NCI-H1436 treated with DMSO at 0.1 percent for 48 hours (cell line): ENCODE measurements at regions not wholly inside any gene's neighbourhood (a gene's known extent, or its start where the extent isn't known, plus 50 kb on each side); places are given as distances from the start of the nearest gene placed in this dataset.

Experiments
- DNase-seq: peaks from one replicate; lab custom pipeline; 2025; lab: John Stamatoyannopoulos, UW

DNA sequence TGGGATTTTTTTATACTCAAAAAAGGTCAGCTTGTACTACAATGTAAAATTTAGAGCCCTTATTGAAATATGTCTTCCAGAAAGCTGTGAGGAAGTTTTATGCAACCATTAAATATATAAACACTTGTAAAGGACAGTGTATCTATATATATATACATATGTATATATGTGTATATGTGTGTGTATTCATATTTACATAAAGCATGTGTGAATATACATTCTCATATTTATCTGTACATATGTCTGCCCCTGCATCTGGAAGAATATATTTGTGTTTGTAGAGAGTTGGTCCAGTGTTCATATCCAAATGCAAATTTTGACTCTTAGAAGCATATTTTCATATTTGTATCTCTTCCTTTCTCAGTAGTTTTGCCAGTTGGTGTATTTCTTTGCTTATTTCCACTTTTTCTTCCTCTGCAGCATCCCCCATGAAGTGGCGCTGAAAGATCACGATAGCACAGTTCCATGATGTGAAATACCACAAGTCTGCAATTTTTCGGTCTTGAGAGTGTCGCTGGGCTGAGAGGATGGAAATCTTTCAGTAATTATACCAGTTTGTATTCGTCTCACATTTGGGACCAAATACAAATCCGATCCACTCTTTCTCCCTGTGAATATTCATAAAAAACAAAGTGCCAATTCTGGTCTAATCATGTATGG lies 311.7 kb upstream of the DPH6 start:
- DNase-seq, result no peak

DNA sequence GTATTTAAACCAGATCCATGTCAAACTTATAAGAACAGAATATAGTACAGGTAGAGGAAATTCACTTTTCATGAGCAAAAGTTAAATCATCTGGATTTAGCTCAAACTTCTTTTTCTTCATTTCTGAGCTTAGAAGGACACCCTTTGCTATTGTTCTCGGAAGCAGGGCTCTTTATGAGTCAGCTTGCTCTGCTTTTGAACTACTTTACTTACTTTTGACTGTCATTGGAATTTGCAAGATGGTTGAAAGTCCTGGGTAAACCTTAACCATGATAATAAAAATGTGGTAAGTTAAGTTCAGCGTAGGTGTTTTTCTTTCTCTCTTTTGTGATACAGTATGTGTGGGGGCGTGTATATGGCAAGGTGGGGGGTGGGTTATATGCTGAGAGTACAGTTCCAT lies 312.7 kb upstream of the DPH6 start:
- no peak for DNase-seq

DNA sequence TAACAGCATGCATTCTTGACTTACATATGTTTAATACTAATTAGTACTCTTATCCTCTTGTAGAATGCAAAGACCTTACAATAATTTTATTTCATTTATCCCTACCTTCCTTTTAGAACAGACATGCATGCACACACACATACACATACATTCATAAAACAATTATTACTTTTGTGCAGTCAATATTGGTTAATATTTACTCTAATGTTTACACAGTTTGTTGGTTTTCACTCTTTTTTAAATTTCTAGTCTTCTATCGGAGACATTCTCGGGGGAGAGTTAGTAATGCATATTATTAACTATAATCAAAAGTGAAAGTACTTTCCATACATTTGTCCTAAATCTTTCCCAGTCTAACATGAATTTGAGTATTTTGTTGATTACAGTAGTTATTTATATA lies 317.7 kb upstream of the DPH6 start:
- no peak for DNase-seq

DNA sequence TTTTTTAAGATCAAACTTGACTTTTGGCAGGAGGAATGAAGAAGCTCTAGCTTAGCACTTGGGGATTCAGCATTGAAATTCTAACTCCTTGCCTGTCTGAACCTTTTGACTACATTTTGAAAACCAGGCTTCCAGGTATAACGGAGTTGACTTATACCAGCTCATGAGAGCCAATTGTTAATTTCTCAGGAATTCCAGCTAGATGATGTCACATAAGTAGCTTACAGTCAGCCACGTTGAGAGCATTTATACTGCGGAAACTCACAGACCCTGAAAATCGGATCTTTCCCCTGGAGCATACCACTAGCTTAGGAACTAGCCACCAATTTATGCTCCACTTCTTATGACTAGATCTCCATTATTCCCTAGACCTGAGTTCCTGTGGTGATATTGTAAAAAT lies 321.4 kb upstream of the DPH6 start:
- no peak for DNase-seq

DNA sequence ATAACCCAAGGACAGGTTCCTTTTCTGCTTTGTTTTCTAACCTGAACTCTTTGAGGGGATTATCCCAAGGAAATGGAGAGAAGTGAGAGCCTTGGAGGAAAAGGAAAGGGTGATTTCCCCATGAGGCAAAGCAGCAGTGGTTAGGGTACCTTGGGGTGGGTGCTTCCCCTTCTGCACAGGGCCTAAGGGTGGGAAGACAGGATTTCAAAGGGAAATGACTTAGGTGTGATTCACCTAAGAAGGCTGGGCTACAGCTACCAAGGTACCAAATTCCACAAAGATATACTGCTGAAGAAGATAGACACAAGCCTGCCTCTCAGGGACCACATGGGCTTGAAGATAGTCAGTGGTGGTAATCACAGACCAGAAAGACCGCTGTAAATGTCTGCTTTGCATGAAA lies 325.3 kb upstream of the DPH6 start:
- no peak for DNase-seq

DNA sequence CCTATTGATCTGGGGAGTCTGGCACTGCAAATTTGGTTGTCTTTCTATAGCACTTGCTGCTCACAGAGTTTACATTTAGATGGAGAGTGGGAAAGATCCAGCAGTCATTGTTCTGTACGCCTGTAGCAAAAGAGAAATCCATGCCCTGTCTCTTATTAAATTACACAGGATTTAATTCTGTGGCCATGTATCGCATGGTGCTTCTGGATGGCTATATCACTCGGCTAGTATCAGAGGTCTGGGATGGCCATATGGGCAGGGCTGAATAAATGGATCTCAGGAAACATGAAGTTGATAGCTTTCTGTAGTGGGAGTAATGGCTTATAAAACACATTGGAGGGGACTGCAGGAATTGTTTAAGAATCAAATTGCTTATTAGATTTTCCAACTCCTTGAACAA lies 325.8 kb upstream of the DPH6 start:
- DNase-seq, result no peak

DNA sequence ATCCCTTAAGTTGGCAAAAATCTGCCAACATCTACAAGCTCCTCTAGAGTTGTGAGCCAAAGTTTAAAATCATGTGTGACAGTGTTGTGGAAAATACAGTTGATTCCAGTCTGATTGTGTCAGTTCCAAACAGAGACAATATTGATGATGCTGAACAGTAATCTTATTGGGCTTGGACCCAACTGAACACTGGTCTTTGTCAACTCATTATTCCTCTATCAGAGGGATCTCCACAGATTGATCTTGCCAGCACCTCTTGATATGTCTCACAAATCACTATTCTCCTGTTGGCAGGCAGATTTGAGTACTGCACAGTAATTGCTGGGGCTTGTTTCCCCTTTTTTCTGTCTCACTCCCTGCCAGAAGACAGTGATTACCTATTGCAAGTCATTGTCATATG lies 326.6 kb upstream of the DPH6 start:
- no peak for DNase-seq

DNA sequence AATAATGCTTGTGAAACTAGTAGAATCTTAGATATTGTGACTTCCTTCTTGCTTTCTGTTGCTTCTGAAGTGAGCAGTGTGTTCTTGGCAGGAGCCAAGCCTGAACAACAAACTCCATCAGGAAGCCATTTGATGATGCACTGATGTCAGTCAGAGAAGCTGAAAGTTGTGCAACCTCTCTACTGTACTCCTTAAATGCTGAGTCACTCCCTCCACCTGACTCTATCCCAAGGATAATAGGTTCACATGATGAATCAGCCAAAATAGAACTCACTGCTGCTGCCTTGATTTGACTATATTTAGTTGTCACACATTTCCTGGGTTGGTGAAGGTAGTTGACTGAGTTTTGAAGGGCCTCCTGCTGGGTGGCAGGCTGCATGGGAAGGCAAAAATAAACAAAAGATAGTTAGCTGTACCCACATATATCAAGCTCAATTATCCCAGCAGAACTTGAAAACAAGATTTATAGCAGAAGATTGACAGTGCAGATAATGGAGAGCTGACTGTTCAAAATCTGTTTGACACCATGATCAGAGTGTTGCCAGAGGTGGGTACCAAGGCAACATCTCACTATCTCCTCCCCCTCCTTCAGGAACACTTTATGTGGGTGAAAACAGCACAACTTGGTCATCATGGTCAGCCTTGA lies 328.4 kb upstream of the DPH6 start:
- no peak for DNase-seq

DNA sequence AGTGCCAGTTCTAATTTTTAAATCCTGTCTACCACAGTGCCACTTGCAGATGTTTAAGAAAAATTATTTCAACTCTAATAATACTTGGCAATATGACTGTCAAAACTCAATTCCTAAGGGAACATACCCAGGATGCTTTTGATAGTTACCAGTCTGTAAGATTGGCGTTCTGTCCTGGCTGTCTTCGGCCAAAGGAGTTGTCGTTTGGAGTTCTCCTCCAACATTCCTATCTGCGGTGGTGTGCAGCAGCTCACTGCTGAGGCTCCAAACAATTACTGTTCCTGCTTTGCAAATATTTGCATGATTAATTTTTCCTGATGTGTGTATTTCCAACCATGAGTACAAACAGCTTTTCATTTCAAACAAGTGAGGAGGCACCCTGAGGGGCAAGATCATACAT lies 330.8 kb upstream of the DPH6 start:
- DNase-seq, result no peak

DNA sequence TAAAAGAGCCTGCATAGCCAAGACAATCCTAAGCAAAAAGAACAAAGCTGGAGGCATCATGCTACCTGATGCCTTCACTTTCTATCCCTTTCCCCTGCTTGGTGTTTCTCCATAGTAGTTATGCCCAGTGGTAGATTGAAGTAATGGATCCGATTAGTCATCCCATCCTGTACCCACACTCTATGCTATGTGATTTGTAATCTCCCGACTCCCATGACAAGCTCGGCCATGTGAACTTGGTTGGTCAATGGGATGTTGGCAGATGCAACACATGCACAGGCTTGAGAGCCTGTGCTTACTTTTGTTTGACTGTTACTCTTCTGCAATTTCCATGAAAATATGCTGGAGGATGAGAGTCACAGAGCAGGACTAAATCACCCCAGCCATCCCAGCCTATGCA lies 334.9 kb upstream of the DPH6 start:
- DNase-seq, result no peak

DNA sequence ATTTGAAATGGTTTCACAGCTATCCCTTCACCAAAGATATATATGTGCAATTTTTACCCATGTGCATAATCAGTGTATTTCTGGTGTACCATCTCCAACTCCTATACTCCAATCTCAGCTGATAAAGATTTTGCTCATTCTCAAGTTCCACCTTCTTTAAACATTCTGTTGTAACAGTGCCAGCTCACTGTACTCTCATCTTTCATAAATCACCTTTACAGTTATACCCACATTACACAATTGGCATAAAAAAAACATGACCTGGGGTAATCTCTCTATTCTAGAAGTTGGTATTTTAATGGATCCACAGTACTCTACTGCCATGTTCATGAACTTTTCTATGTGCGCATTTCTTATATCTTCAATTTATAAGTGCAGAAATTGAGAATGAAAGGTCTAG lies 339.9 kb upstream of the DPH6 start:
- no peak for DNase-seq

DNA sequence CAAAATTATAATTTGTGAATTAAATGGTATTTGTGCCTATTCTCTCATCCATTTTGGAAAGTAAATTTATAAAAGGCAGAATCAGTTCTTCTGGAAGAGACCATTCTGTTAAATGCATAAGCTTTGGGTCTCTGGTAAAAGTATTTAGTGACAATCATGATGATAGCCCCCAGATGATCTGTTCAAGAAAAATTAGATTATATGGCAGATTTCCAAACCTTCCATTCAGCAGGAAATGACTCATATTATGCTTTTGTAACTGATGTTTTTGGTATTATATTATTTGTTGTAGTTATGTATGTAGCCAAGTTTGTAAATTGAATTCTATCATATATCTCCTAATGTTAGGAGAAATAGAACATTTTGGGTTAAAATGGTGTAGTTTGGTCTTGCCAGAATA lies 340.8 kb upstream of the DPH6 start:
- DNase-seq, result no peak

DNA sequence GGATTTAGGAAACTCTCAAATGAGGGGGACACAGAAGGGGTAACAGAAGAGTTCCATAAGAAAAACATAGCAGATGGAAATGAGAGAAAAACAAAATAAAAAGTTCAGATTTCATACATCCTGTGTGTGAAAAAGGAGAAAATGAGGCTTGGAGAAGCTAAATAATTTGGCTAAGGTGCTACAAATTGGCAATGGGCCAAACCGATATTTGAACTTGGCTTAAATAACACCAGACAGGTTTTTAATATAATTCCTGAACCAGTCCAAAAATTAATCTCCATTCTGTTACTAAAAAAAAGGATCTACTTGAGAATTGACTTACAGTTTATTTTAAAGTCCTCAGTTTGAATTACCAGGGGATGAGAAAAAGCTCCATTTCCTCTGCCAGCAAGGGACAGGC lies 342.9 kb upstream of the DPH6 start:
- no peak for DNase-seq

DNA sequence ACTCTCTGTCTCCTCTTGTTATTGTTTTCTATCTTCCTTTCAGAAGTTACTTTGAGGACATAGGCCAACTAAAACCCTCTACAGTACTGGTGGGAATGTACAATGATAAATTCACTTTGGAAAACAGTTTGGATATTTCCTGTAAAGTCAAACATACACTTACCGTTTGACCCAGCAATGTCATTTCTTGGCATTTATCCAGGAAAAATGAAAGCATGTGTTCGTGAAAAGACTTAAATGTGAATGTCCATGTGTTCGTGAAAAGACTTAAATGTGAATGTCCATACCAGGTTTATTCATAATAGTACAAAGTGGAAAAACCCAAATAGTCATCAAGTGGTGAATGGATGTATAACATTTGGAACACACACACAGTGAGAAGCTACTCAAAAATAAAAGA lies 361.5 kb upstream of the DPH6 start:
- no peak for DNase-seq

DNA sequence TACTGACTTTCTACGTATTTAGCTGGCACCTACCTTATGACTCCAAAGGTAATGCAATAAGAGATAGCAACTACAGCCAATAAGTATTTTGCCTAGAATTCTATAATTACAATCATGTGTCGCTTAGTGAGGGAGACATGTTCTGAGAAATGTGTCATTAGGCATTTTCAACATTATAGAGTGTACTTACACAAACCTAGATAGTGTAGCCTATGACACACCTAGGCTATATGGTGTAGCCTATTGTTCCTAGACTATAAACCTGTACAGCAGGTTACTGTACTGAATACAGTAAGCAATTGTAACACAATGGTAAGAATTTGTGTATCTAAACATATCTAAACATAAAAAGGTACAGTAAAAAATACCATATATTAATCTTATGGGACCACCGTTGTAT lies 363.4 kb upstream of the DPH6 start:
- no peak for DNase-seq

DNA sequence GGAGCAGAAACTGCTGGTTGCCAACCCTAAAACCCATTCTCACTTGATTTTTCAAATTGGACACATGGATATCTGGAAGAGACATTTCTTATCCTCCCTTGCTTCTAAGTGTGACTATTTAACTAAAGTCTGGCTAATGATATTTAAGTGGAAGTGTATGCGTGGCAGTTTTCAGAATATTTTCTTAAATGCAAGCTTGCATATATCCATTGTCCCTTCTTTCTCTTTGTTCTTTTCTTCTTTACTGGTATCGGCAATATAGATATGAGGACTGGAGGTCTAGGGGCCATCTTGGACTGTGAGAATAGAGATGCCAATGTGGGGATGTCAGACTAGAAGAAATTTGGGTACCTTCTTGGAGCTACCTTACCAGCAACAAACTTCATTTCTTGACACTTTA lies 364.3 kb upstream of the DPH6 start:
- no peak for DNase-seq

DNA sequence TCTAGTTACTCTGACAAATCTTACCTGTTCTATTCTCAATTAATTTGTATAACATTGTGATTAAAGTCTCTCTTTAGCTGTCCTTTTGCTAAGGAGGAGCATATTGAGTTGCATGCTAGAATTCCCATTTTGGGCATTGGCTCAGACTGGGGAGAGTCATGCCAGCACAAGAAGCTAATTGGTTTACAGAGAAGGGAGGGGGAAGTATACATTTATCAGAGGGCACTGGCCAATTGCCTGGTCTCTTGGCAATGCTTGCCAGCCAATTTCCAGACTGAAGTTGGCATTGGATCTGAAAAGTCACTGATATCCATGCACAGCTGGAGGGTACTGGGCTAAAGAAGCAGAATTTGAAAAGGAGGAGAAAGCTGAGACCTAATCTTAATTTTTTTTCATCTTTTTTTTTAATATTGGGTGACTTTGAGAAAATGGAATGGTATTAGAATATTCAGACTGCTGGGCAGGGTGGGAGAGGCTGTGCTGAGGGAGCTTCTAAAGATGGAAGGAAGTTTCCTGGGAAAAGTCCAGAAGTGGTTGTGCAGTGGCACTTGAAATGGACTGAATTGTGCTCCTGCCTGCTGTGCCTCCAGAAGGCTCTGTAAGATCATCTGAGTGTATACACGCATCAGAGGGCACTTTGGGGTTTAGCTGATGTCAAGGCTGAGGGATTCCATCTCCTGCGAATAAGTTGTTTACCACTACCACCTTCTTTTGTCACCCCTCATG lies 365.2 kb upstream of the DPH6 start:
- DNase-seq, result no peak

DNA sequence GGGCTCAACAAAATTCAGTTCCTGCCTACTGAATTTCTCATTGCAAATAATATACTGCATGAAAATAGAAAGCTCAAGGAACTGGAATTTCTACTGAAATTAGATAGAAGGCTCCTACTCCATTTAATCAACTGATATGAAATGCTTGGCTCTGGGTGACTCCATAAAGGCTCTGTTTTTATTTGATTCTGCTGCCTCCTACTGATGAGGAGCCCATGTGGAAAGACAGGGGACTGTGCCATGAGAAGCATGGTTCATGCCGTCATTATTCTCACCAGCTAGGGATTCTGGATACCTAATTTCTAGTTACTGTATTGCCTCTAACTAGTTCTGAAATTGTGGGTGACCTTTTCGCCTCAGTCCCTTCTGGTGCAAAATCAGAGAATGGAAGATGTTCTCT lies 366.2 kb upstream of the DPH6 start:
- no peak for DNase-seq

DNA sequence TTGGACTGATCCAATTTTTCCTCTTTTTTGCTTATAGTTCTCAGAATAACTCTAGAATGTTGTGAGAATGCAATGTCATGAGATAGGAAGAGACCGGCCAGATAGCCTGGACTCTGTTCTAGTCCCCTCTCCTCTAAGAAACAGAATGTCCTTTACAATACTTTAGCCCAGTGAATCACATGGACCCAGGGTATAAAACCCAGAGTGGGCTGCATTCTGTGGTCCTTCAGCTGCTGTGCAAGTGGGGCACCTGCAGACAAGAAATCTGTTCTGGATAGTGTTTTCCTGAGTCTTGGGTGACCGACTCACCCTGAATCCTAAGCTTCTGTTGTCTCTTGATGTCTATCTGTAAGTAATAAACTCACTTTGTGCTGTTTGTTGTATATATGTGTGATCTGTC lies 368.6 kb upstream of the DPH6 start:
- DNase-seq, result no peak

DNA sequence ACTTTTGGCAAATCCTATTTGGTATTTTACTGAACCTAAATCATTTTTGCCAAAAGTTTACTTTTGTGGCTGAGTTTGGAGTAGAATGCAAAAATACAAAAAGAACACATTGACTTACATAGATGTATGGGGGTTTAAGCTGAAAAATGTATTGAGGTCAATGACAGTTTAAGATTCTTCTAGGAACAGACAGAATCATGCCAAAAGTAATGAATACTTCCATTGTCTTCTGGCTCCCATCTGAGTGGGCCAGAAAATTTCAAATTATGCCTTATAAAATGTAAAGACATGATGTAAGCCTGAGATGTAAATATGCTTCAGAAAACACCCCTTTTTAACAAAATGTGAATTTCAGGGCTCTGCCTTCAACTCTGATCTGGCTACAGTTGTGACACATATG lies 375.1 kb upstream of the DPH6 start:
- DNase-seq, result no peak

DNA sequence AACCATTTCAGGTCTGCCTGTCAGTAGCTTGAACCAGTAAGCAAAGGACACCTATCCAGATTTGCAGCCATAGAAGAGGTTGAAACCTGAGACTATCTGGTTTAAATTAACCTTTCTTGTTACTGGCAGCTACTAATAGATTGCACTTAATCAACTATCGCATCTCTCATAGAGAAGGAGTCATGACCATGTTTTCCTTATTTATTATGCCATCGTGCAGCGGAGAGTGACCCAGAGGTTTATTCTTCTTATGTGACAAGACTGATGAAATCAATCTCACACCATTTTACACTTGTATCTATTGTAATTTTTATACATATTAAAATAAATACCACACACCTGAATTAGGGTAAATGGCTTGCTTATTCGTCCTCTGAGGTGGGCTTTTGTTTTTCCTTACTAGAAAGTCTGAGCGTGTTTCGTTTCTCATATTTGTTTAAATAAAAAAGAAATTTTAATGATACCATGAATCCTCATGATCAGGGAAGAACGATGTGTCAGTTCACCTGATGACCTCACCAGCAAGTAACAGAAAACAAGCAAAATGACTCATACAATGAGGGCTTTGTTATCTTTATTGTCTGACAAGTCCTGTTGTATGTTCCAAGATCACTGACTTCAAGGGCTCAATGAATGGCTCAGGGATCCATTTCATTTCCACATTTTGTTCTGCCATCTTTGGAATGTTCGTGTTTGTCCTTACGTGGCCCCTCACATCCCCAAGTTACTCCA lies 379.5 kb upstream of the DPH6 start:
- DNase-seq, result no peak

DNA sequence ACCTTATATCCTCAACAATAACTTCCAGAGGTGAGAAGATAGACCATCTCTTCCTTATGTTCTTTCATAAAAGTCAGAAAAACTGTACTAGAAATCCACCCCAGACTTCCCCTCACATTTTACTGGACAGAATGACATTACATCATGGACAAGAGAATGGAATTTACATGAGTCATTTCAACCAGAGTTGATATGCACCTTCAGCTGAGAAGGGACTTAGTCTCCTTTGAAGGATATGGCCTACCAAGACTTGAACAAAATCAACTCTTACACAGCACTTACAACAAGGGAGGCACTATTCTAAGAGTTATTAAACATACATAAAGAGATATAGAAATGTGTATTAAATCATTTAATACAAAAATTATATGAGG lies 380.0 kb upstream of the DPH6 start:
- no peak for DNase-seq

DNA sequence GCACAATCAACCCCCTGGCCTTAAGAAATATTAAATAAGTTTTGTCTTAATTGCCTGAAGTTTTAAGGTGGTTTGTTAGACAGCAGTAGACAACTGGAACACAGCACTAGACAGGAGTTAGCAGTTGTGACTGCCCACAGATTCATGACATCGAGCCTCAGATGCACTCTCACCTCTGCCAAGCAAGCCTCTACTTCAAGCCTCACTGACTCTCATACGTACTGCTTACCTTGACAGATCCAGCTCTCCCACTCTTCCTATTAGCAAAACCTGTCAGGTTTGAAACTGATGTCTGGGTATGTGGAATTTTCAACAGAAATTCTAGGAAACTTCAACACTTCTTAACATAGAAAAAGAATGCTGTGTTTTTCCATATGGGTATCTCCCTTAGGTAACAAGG lies 382.9 kb upstream of the DPH6 start:
- DNase-seq, result no peak
